Left lung (tissue), 4 donors: ENCODE measurements at regions not wholly inside any gene's neighbourhood (a gene's known extent, or its start where the extent isn't known, plus 50 kb on each side); places are given as distances from the start of the nearest gene placed in this dataset.

Experiments
- ATAC-seq: fragments of 200-7000 bp; cut with Tn5 transposase; one replicate; pipeline ENCODE4 v1.9.1; 2020; ENCODE audit warnings: moderate library complexity
- DNase-seq, 4 donors: peaks; one replicate each; pipeline ENCODE4 v3.0.0-alpha.2; 2013 to 2020
- H3K27ac ChIP-seq, 2 donors: fragments of 200-600 bp; sonication (generic) in 1 of 2; one replicate each; pipeline versions ENCODE4 v1.5.0 to v1.8.0; 2020 to 2021
- H3K27me3 ChIP-seq, 2 donors: fragments of 200-600 bp; sonication (generic) in 1 of 2; one replicate each; pipeline versions ENCODE4 v1.5.0 to v1.8.0; 2020 to 2021
- H3K36me3 ChIP-seq, 2 donors: fragments of 200-600 bp; sonication (generic) in 1 of 2; one replicate each; pipeline versions ENCODE4 v1.5.0 to v1.8.0; 2020 to 2021
- H3K4me1 ChIP-seq, 2 donors: fragments of 200-600 bp; one replicate each; pipeline ENCODE4 v1.8.0; 2021
- H3K4me3 ChIP-seq, 2 donors: fragments of 200-600 bp; sonication (generic) in 1 of 2; one replicate each; pipeline versions ENCODE4 v1.5.0 to v1.8.0; 2020 to 2021; ENCODE audit warnings: mild to moderate bottlenecking in 1 of 2
- H3K9me3 ChIP-seq, 2 donors: fragments of 200-600 bp; sonication (generic) in 1 of 2; one replicate each; pipeline versions ENCODE4 v1.5.0 to v1.8.0; 2020 to 2021
- CTCF ChIP-seq, 2 donors: fragments of 200-600 bp; sonication (generic) in 1 of 2; IDR thresholded peaks; one replicate each; pipeline versions ENCODE4 v1.5.0 to v1.8.0; 2021; ENCODE audit warnings: antibody characterized with exemption in 2 of 2
- intact Hi-C, 2 donors: fragments of 100-400 bp; cut with DNase I; formaldehyde crosslinking; loops; one replicate each; pipeline versions ENCODE4 v1.11.2 to v1.14.2; 2022
- donor health status: DM: no; HTN: yes; CAD: no.
- donor health status: DM: no; HTN: no; CAD: no.

DNA sequence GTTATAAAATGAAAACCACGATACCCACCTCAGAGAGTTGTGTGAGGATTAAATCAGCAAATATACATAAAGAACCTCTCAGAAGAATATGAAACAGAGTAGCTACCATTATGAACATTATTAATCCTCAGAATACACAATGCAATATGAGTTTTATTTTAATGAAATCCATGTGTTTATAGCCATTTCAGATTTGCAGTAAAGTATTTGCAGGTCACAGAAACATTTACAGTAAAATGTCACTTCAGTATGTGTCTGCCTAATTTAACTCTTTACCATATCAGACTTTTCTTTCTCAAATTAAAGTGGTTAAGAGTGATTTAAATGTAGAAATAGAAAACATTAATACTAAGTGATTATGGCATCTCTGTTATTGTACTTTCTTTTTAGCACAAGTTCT, 365.2 kb upstream of the MPDZ start:
- Histone ChIP-seq H3K9me3 (peaks cover 0 to 15% of the 10 kb centered on the region in 2 donors), H3K36me3 (no peaks in the 10 kb centered on the region), H3K27ac (no peak overlapping the region), H3K4me3 (no peak overlapping the region), H3K4me1 (no peaks in the 10 kb centered on the region), H3K27me3 (no peaks in the 10 kb centered on the region)
- DNase-seq (no peak), ATAC-seq (no peak)
- intact Hi-C loops, result no loop called here
- no peak for TF ChIP-seq CTCF (IDR thresholded peaks at IDR 0.05)

DNA sequence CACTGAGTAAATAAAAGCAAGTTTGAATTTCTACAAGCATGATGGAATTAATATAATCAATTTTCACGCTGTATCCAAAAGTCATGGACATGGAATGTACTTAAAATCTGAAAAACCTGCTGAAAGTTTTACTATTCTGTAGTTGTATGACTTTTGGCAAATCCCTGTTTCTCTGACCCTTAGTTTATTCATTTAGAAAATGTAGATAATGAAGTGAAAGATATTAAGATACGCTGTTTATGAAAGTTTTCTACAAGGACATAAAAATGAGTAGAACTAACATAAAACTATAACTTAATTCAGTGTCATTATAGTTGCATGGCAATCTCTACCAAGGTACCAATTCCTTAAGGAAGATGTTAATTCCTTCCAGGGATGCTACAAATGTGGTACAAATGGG, 363.2 kb upstream of the MPDZ start:
- no peak overlapping the region for H3K4me3 ChIP-seq
- no peak overlapping the region for H3K27ac ChIP-seq
- intact Hi-C loops, result no loop called here
- no peaks in the 10 kb centered on the region for H3K4me1 ChIP-seq
- peaks cover 0 to 4% of the 10 kb centered on the region in 2 donors for H3K9me3 ChIP-seq
- DNase-seq (peak in 2 of 4 donors; percentile 23 to 33), ATAC-seq (no peak)
- TF ChIP-seq CTCF (IDR thresholded peaks at IDR 0.05), result no peak
- H3K27me3 ChIP-seq, result no peaks in the 10 kb centered on the region
- no peaks in the 10 kb centered on the region for H3K36me3 ChIP-seq

DNA sequence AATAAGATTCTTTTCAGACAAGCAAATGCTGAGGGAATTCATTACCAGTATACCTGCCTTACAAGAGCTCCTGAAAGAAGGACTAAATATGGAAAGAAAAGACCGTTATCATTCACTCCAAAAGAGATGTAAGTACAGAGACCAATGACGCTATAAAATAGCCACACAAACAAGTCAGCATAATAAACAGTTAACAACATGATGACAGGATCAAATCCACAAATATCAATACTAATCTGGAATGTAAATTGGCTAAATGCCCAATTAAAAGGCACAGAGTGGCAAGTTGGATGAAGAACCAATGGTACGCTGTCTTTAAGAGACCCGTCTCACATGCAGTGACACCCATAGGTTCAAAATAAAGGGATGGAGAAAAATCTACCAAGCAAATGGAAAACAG, 349.6 kb upstream of the MPDZ start:
- Histone ChIP-seq H3K27me3 (no peaks in the 10 kb centered on the region), H3K4me1 (no peaks in the 10 kb centered on the region), H3K36me3 (no peaks in the 10 kb centered on the region), H3K27ac (no peak overlapping the region), H3K4me3 (no peak overlapping the region), H3K9me3 (peaks cover 0 to 15% of the 10 kb centered on the region in 2 donors)
- TF ChIP-seq CTCF (IDR thresholded peaks at IDR 0.05), result no peak
- no peak for DNase-seq
- ATAC-seq, result no peak
- intact Hi-C loops, result no loop called here

DNA sequence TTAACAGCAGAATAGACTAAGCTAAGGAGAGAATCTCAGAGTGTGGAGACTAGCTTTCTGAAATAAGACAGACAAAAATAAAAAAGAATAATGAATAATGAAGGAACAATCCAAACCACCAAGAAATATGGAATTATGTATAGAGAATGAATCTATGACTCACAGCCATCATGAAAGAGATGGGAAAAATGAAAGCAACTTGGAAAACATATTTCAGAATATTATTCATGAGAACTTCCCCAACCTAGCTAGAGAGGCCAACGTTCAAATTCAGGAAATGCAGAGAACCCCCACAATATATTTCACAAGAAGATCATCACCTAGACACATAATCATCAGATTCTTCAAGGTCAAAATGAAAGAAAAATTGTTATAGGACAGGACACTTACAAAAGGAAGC, 349.0 kb upstream of the MPDZ start:
- DNase-seq (no peak), ATAC-seq (no peak)
- TF ChIP-seq CTCF (IDR thresholded peaks at IDR 0.05), result no peak

GRCh38 chr9:13627502-13627901, 348.0 kb upstream of the MPDZ start:
- Histone ChIP-seq H3K4me1 (no peaks in the 10 kb centered on the region), H3K27me3 (no peaks in the 10 kb centered on the region), H3K4me3 (no peak overlapping the region), H3K27ac (no peak overlapping the region), H3K9me3 (peaks cover 0 to 15% of the 10 kb centered on the region in 2 donors), H3K36me3 (no peaks in the 10 kb centered on the region)
- DNase-seq, result no peak
- ATAC-seq, result no peak
- intact Hi-C loops, result no loop called here
- no peak for TF ChIP-seq CTCF (IDR thresholded peaks at IDR 0.05)

More for the DNA sequence above, 349.0 kb upstream of the MPDZ start:
- Histone ChIP-seq H3K4me3 (no peak overlapping the region), H3K9me3 (peaks cover 0 to 15% of the 10 kb centered on the region in 2 donors), H3K4me1 (no peaks in the 10 kb centered on the region), H3K36me3 (no peaks in the 10 kb centered on the region), H3K27ac (no peak overlapping the region), H3K27me3 (no peaks in the 10 kb centered on the region)
- intact Hi-C loops, result no loop called here
